ENCODE measurements at regions not wholly inside any gene's neighbourhood (a gene's known extent, or its start where the extent isn't known, plus 50 kb on each side); places are given as distances from the start of the nearest gene placed in this dataset.
"Not testable (repeated sequence)": the region's sequence is repeated elsewhere in the genome, so short reads cannot be mapped to it uniquely, and the experiment has no call there.

DNA sequence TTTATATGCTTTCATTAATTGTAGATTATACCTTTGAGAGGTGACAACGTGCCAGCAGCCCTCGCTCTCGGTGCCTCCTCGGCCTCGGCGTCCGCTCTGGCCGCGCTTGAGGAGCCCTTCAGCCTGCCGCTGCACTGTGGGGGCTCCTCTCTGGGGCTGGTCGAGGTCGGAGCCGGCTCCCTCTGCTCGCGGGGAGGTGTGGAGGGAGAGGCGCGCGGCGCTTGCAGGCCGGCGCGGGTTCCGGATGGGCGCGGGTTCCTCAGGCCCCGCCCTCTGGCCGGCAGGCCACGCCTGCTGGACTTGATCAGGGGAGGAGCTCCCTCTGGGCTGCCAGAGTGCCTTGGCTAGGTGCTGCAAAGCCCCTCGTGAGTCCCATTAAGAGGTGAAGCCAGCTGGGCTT, 321.1 kb upstream of the PCDH18 start:
- H3K27ac ChIP-seq = no peak overlapping the region
- TF ChIP-seq, protein P1, sequence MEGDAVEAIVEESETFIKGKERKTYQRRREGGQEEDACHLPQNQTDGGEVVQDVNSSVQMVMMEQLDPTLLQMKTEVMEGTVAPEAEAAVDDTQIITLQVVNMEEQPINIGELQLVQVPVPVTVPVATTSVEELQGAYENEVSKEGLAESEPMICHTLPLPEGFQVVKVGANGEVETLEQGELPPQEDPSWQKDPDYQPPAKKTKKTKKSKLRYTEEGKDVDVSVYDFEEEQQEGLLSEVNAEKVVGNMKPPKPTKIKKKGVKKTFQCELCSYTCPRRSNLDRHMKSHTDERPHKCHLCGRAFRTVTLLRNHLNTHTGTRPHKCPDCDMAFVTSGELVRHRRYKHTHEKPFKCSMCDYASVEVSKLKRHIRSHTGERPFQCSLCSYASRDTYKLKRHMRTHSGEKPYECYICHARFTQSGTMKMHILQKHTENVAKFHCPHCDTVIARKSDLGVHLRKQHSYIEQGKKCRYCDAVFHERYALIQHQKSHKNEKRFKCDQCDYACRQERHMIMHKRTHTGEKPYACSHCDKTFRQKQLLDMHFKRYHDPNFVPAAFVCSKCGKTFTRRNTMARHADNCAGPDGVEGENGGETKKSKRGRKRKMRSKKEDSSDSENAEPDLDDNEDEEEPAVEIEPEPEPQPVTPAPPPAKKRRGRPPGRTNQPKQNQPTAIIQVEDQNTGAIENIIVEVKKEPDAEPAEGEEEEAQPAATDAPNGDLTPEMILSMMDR (IDR thresholded peaks at IDR 0.05) = no peak
- TF ChIP-seq POLR2A (IDR thresholded peaks at IDR 0.05) = no peak
- H3K4me3 ChIP-seq = no peak overlapping the region
- no peak for DNase-seq
- H3K9me3 ChIP-seq = no peaks in the 10 kb centered on the region
- no peaks in the 10 kb centered on the region for H3K4me1 ChIP-seq
- H3K36me3 ChIP-seq = no peaks in the 10 kb centered on the region
- intact Hi-C loops (cut with DNase I; ENCODE audit: low total_unique reads) = no loop called here
- no peaks in the 10 kb centered on the region for H3K27me3 ChIP-seq

DNA sequence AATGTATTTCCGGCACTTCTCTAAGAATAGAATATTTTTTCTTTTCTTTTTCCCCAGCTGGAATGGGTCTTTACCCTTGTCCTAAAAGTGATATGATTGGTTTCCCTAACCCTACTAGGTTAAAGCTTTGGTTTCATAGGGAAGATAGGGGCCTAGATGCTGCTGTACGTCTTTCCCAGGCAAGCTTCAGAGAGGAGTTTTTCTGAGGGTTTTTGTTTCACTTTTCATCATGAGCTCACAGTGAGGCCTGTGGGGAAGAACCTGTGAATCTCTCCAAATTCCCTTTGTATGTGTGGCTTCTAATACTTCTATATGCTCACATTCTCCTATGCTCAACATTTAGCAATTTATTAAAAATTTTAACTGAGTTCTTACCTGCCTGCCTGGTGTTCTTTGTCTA, 320.0 kb upstream of the PCDH18 start:
- TF ChIP-seq POLR2A (IDR thresholded peaks at IDR 0.05) = no peak
- TF ChIP-seq, protein P1 (IDR thresholded peaks at IDR 0.05) = no peak
- H3K27ac ChIP-seq = no peak overlapping the region
- H3K9me3 ChIP-seq = no peaks in the 10 kb centered on the region
- no peak overlapping the region for H3K4me3 ChIP-seq
- no peaks in the 10 kb centered on the region for H3K36me3 ChIP-seq
- H3K4me1 ChIP-seq = no peaks in the 10 kb centered on the region
- no peaks in the 10 kb centered on the region for H3K27me3 ChIP-seq
- no peak for DNase-seq
- intact Hi-C loops (cut with DNase I; ENCODE audit: low total_unique reads) = no loop called here

DNA sequence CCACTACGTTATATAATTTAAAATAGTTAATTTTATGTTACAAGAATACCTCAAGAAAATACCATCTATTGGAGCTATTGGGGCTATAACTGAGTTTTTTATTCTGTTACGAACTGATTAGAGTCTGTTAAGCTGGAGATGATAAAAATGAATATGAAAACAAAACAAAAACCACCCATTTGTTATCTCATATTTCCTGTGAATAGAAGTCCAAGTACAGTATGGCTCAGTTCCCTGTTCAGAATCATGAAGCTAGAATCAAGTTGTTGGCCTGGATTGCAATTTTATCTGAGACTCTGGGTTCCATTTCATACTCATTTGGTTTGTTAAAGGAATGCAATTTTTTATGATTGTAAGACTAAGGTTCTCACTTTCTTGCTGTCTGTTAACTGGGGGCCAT, 319.1 kb upstream of the PCDH18 start:
- no peak for DNase-seq
- H3K36me3 ChIP-seq = no peaks in the 10 kb centered on the region
- no peak for TF ChIP-seq POLR2A (IDR thresholded peaks at IDR 0.05)
- TF ChIP-seq, protein P1 (IDR thresholded peaks at IDR 0.05) = no peak
- intact Hi-C loops (cut with DNase I; ENCODE audit: low total_unique reads) = no loop called here
- no peaks in the 10 kb centered on the region for H3K4me1 ChIP-seq
- H3K4me3 ChIP-seq = no peak overlapping the region
- H3K27me3 ChIP-seq = no peaks in the 10 kb centered on the region
- H3K9me3 ChIP-seq = no peaks in the 10 kb centered on the region
- H3K27ac ChIP-seq = no peak overlapping the region

DNA sequence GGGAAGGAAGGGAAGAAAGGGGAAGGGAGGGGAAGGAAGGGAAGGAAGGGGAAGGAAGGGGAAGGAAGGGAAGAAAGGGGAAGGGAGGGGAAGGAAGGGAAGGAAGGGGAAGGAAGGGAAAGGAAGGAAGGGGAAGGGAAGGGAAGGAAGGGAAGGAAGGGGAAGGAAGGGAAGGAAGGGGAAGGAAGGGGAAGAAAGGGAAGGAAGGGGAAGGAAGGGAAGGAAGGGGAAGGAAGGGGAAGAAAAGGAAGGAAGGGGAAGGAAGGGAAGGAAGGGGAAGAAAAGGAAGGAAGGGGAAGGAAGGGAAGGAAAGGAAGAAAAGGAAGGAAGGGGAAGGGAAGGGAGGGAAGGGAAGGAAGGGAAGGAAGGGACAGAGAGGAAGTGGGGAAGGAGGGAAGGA, 295.7 kb upstream of the PCDH18 start:
- H3K27ac ChIP-seq; H3K36me3 ChIP-seq; H3K27me3 ChIP-seq; intact Hi-C loops (cut with DNase I; ENCODE audit: low total_unique reads); DNase-seq; H3K4me3 ChIP-seq; H3K9me3 ChIP-seq; H3K4me1 ChIP-seq: not testable (repeated sequence)

DNA sequence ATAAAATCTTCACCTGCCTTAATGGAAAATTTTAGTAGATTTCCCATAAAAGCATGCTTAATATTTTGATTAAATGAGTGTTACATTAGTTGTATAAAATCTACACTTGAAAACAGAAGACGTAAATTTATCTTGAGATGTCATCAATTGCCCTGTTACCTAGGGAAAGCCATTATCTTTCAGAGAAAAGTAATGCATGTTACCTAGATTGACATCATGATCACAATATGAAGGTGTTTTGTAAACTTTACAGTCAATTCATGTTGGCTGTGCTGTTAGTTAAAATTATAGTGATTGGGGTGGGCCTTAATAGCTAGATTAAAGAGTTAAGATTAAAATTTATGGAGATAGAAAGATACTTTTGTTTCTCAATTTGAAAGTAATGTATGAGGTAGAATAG, 293.2 kb upstream of the PCDH18 start:
- intact Hi-C loops (cut with DNase I; ENCODE audit: low total_unique reads) = no loop called here
- no peak overlapping the region for H3K27ac ChIP-seq
- H3K4me1 ChIP-seq = no peaks in the 10 kb centered on the region
- no peaks in the 10 kb centered on the region for H3K36me3 ChIP-seq
- no peaks in the 10 kb centered on the region for H3K27me3 ChIP-seq
- no peak overlapping the region for H3K4me3 ChIP-seq
- H3K9me3 ChIP-seq = no peaks in the 10 kb centered on the region
- TF ChIP-seq, protein P1 (IDR thresholded peaks at IDR 0.05) = no peak
- DNase-seq = no peak

DNA sequence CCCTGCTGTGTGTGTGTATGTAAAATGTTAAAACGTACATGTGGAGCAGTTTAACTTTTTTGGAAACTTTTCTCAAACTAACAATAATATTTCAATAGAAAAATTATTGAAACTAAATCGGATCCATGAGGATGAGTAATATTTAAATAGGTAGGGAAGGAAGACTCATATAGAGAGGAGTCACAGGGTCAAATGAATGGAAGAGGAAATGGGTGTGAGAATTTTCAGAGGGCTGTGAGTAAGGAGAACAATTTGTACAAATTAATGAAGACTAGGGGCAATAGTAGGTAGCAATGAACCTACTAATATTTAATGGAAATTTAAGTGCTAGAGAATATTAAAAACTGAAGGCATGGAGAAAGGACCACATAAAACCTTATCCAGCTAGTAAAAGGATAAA, 290.7 kb upstream of the PCDH18 start:
- intact Hi-C loops (cut with DNase I; ENCODE audit: low total_unique reads) = no loop called here

More for the DNA sequence above, 290.7 kb upstream of the PCDH18 start:
- DNase-seq = no peak
- no peak overlapping the region for H3K27ac ChIP-seq
- H3K4me1 ChIP-seq = no peaks in the 10 kb centered on the region
- no peaks in the 10 kb centered on the region for H3K27me3 ChIP-seq
- H3K36me3 ChIP-seq = no peaks in the 10 kb centered on the region
- no peak overlapping the region for H3K4me3 ChIP-seq
- TF ChIP-seq, protein P1 (IDR thresholded peaks at IDR 0.05) = no peak
- TF ChIP-seq POLR2A (IDR thresholded peaks at IDR 0.05) = no peak
- peaks cover 0 to 5% of the 10 kb centered on the region in 2 donors for H3K9me3 ChIP-seq
